ENCODE measurements at regions not wholly inside any gene's neighbourhood (a gene's known extent, or its start where the extent isn't known, plus 50 kb on each side); places are given as distances from the start of the nearest gene placed in this dataset.
"Not testable (repeated sequence)": the region's sequence is repeated elsewhere in the genome, so short reads cannot be mapped to it uniquely, and the experiment has no call there.

GRCh38 chr4:167986044-167986443 is 106.3 kb upstream of the ANXA10 start:
- Mint-ChIP-seq H3K36me3 (no peaks in the 10 kb centered on the region), H3K27ac (no peak overlapping the region), H3K27me3 (ENCODE audit: low read depth) (no peaks in the 10 kb centered on the region), H3K4me1 (no peaks in the 10 kb centered on the region), H3K9me3 (peaks cover 18% of the 10 kb centered on the region), H3K4me3 (no peak overlapping the region)
- no peak for DNase-seq (ENCODE audit: low spot score in 2 of 2, unreplicated experiment in 2 of 2)
- no peak for TF ChIP-seq CTCF (IDR thresholded peaks at IDR 0.05; ENCODE audit: unreplicated experiment)

- TF ChIP-seq CTCF (IDR thresholded peaks at IDR 0.05; ENCODE audit: unreplicated experiment), result no peak
- Mint-ChIP-seq H3K27ac (no peak overlapping the region), H3K9me3 (peaks cover 11% of the 10 kb centered on the region), H3K4me1 (no peaks in the 10 kb centered on the region), H3K36me3 (no peaks in the 10 kb centered on the region), H3K4me3 (no peak overlapping the region), H3K27me3 (ENCODE audit: low read depth) (no peaks in the 10 kb centered on the region)
- no peak for DNase-seq (ENCODE audit: low spot score in 2 of 2, unreplicated experiment in 2 of 2)
Measured at GRCh38 chr4:167987285-167987684, 105.1 kb upstream of the ANXA10 start.

- Mint-ChIP-seq H3K36me3 (no peaks in the 10 kb centered on the region), H3K27me3 (ENCODE audit: low read depth) (no peaks in the 10 kb centered on the region), H3K27ac (no peak overlapping the region), H3K4me1 (no peaks in the 10 kb centered on the region), H3K9me3 (peaks cover 7% of the 10 kb centered on the region), H3K4me3 (no peak overlapping the region)
- no peak for TF ChIP-seq CTCF (IDR thresholded peaks at IDR 0.05; ENCODE audit: unreplicated experiment)
- DNase-seq (ENCODE audit: low spot score in 2 of 2, unreplicated experiment in 2 of 2), result no peak
Measured at GRCh38 chr4:167989815-167990214, 102.5 kb upstream of the ANXA10 start.

GRCh38 chr4:168008112-168008511 is 84.2 kb upstream of the ANXA10 start:
- H3K9me3 Mint-ChIP-seq; DNase-seq (ENCODE audit: low spot score in 2 of 2, unreplicated experiment in 2 of 2); H3K27me3 Mint-ChIP-seq (ENCODE audit: low read depth); H3K36me3 Mint-ChIP-seq; H3K4me3 Mint-ChIP-seq; H3K4me1 Mint-ChIP-seq; H3K27ac Mint-ChIP-seq: not testable (repeated sequence)

- TF ChIP-seq CTCF (IDR thresholded peaks at IDR 0.05; ENCODE audit: unreplicated experiment), result no peak
- Mint-ChIP-seq H3K4me3 (no peak overlapping the region), H3K27ac (no peak overlapping the region)
Measured at GRCh38 chr4:168019019-168019651, 73.2 kb upstream of the ANXA10 start.

GRCh38 chr4:168019921-168020320 is 72.4 kb upstream of the ANXA10 start:
- DNase-seq (ENCODE audit: low spot score in 2 of 2, unreplicated experiment in 2 of 2), result no peak
- no peak overlapping the region for H3K4me3 Mint-ChIP-seq
- peaks cover 4% of the 10 kb centered on the region for H3K36me3 Mint-ChIP-seq
- peaks cover 21% of the 10 kb centered on the region for H3K9me3 Mint-ChIP-seq
- no peaks in the 10 kb centered on the region for H3K27me3 Mint-ChIP-seq (ENCODE audit: low read depth)
- peaks cover 17% of the 10 kb centered on the region for H3K4me1 Mint-ChIP-seq
- H3K27ac Mint-ChIP-seq, result no peak overlapping the region
- no peak for TF ChIP-seq CTCF (IDR thresholded peaks at IDR 0.05; ENCODE audit: unreplicated experiment)

More at GRCh38 chr4:168019019-168019651, 73.2 kb upstream of the ANXA10 start:
- peaks cover 17% of the 10 kb centered on the region for H3K4me1 Mint-ChIP-seq
- DNase-seq (ENCODE audit: low spot score in 2 of 2, unreplicated experiment in 2 of 2), result no peak
- H3K27me3 Mint-ChIP-seq (ENCODE audit: low read depth), result no peaks in the 10 kb centered on the region
- H3K36me3 Mint-ChIP-seq, result peaks cover 4% of the 10 kb centered on the region
- peaks cover 19% of the 10 kb centered on the region for H3K9me3 Mint-ChIP-seq

All from mesothelial cell of epicardium (in vitro differentiated cells).